GM19328 (cell line): ENCODE measurements at regions not wholly inside any gene's neighbourhood (a gene's known extent, or its start where the extent isn't known, plus 50 kb on each side); places are given as distances from the start of the nearest gene placed in this dataset.
"Not testable (repeated sequence)": the region's sequence is repeated elsewhere in the genome, so short reads cannot be mapped to it uniquely, and the experiment has no call there.

ENCODE experiments used
- ATAC-seq: cut with Tn5 transposase; IDR thresholded peaks from one replicate; pipeline ENCODE4 v1.9.1; 2021; ENCODE audit warnings: mild to moderate bottlenecking, moderate library complexity; ENCODE audit not compliant: unreplicated experiment

- no peak for ATAC-seq
Observed at GRCh38 chr4:112940336-112940735, 109.1 kb upstream of the ANK2 start.

- no peak for ATAC-seq
Observed at GRCh38 chr4:112942077-112942476, 107.4 kb upstream of the ANK2 start.

GRCh38 chr4:112942997-112943396 lies 106.5 kb upstream of the ANK2 start:
- ATAC-seq, result no peak

- no peak for ATAC-seq
Observed at GRCh38 chr4:112944006-112944405, 105.4 kb upstream of the ANK2 start.

- no peak for ATAC-seq
Observed at GRCh38 chr4:112946127-112946526, 103.3 kb upstream of the ANK2 start.

- no peak for ATAC-seq
Observed at GRCh38 chr4:112947616-112948015, 101.8 kb upstream of the ANK2 start.

- no peak for ATAC-seq
Observed at GRCh38 chr4:112951362-112952312, 97.8 kb upstream of the ANK2 start.

- ATAC-seq, result no peak
Observed at GRCh38 chr4:112952313-112952700, 97.1 kb upstream of the ANK2 start.

- ATAC-seq, result no peak
Observed at GRCh38 chr4:112953262-112953661, 96.2 kb upstream of the ANK2 start.

GRCh38 chr4:112954286-112954685 lies 95.2 kb upstream of the ANK2 start:
- ATAC-seq, result no peak

- ATAC-seq, result no peak
Observed at GRCh38 chr4:112956484-112956896, 93.0 kb upstream of the ANK2 start.

- not testable (repeated sequence) for ATAC-seq
Observed at GRCh38 chr4:112957764-112958163, 91.7 kb upstream of the ANK2 start.

- no peak for ATAC-seq
Observed at GRCh38 chr4:112966701-112967488, 82.6 kb upstream of the ANK2 start.

- no peak for ATAC-seq
Observed at GRCh38 chr4:112968451-112969159, 80.8 kb upstream of the ANK2 start.

GRCh38 chr4:112970903-112971302 lies 78.5 kb upstream of the ANK2 start:
- no peak for ATAC-seq

GRCh38 chr4:112973750-112974251 lies 75.7 kb upstream of the ANK2 start:
- no peak for ATAC-seq

- no peak for ATAC-seq
Observed at GRCh38 chr4:112975567-112976355, 73.7 kb upstream of the ANK2 start.

- no peak for ATAC-seq
Observed at GRCh38 chr4:112978691-112979472, 70.6 kb upstream of the ANK2 start.

- no peak for ATAC-seq
Observed at GRCh38 chr4:112979881-112980421, 69.5 kb upstream of the ANK2 start.
